HCT116 (cell line): ENCODE measurements at regions not wholly inside any gene's neighbourhood (a gene's known extent, or its start where the extent isn't known, plus 50 kb on each side); places are given as distances from the start of the nearest gene placed in this dataset.

Experiments
- ATAC-seq: fragments of 200-7000 bp; cut with Tn5 transposase; 2 replicates; pipeline ENCODE4 v1.9.1; 2020; ENCODE audit warnings: mild to moderate bottlenecking, moderate library complexity
- BruUV-seq: library from RNA; stranded (reverse); fragments of 400-500 nt; replicated peaks from 2 replicates; lab custom pipeline; 2021; lab: Mats Ljungman, UMichigan
- CTCF ChIA-PET: fragments of 300-600 bp; sonication (Branson Sonifier 250); formaldehyde crosslinking; loops from one replicate; lab custom pipeline; 2021; ENCODE audit warnings: antibody characterized with exemption; lab: Charles Lee
- POLR2A ChIA-PET: fragments of 300-600, 350-600 bp; sonication (Branson Sonifier 250); formaldehyde crosslinking; loops from one replicate; lab custom pipeline; 2021; ENCODE audit warnings: antibody characterized with exemption; lab: Charles Lee
- RAD21 ChIA-PET, 2 experiments: fragments of 300-600 bp; sonication (Branson Sonifier 250); formaldehyde crosslinking; loops; one replicate each; lab custom pipeline; 2023; ENCODE audit warnings: low total read pairs in 2 of 2; ENCODE audit not compliant: uncharacterized antibody in 2 of 2, unreplicated experiment in 2 of 2, low non-redundant PET in 1 of 2; lab: Charles Lee
- DNase-seq: peaks from one replicate; pipeline ENCODE4 v3.0.0-alpha.2; 2010; ENCODE audit warnings: low read depth, low spot score
- H2AFZ ChIP-seq: fragments of 200-600 bp; shearing (Covaris generic), sonication (generic); 2 replicates; pipeline ENCODE4 v1.6.1; 2017; ENCODE audit warnings: low read depth, mixed run types, mixed read lengths, antibody characterized with exemption, low read length; ENCODE audit not compliant: poor library complexity, severe bottlenecking
- H3K27ac ChIP-seq: 2 replicates; pipeline ENCODE4 v1.5.1; 2012; ENCODE audit warnings: low read depth, low read length
- H3K27me3 ChIP-seq: fragments of 200-600 bp; sonication (generic); 2 replicates; pipeline ENCODE4 v1.6.1; 2016; ENCODE audit warnings: mixed run types, low read length, mixed read lengths; ENCODE audit not compliant: insufficient read depth
- H3K36me3 ChIP-seq, 2 experiments: fragments of 200-500 bp in 1 of 2; fragments of 200-600 bp in 1 of 2; sonication (Bioruptor generic) in 1 of 2; sonication (generic) in 1 of 2; 2 replicates each; pipeline versions ENCODE4 v1.5.1 to v1.6.1; 2014 to 2016; ENCODE audit warnings: low read length in 2 of 2, inconsistent platforms in 1 of 2, mixed read lengths in 1 of 2, mixed run types in 1 of 2; ENCODE audit not compliant: insufficient read depth in 2 of 2, control insufficient read depth in 1 of 2
- H3K4me1 ChIP-seq, 2 experiments: fragments of 200-600 bp in 1 of 2; sonication (generic) in 1 of 2; 2 replicates each; pipeline versions ENCODE4 v1.5.1 to v1.6.1; 2012 to 2017; ENCODE audit warnings: low read length in 2 of 2, inconsistent platforms in 1 of 2, mild to moderate bottlenecking in 1 of 2, mixed read lengths in 1 of 2, mixed run types in 1 of 2, moderate library complexity in 1 of 2; ENCODE audit not compliant: insufficient read depth in 2 of 2, control insufficient read depth in 1 of 2
- H3K4me2 ChIP-seq: fragments of 200-600 bp; sonication (generic); 2 replicates; pipeline ENCODE4 v1.6.1; 2017; ENCODE audit warnings: mixed run types, low read length, mixed read lengths
- H3K4me3 ChIP-seq, 2 experiments: fragments of 200-600 bp in 1 of 2; sonication (generic) in 1 of 2; replicated peaks in 1 of 2; 2 replicates each; pipeline ENCODE4 v1.5.1; 2011 to 2016; ENCODE audit warnings: low read length in 2 of 2, control low read depth in 1 of 2, low read depth in 1 of 2, mild to moderate bottlenecking in 1 of 2, mixed read lengths in 1 of 2, mixed run types in 1 of 2
- H3K79me2 ChIP-seq: fragments of 200-600 bp; sonication (generic); 2 replicates; pipeline ENCODE4 v1.6.1; 2017; ENCODE audit warnings: mild to moderate bottlenecking, mixed run types, low read length, moderate library complexity, mixed read lengths; ENCODE audit not compliant: insufficient read depth
- H3K9ac ChIP-seq: fragments of 200-600 bp; sonication (generic); 2 replicates; pipeline ENCODE4 v1.6.1; 2016; ENCODE audit warnings: low read length, mixed read lengths
- H3K9me2 ChIP-seq: fragments of 200-600 bp; sonication (generic), shearing (Covaris generic); 2 replicates; pipeline ENCODE4 v1.6.1; 2017; ENCODE audit warnings: mixed run types, mild to moderate bottlenecking, moderate library complexity; ENCODE audit not compliant: insufficient read depth
- H3K9me3 ChIP-seq, 2 experiments: fragments of 200-500 bp in 1 of 2; fragments of 200-600 bp in 1 of 2; sonication (Bioruptor generic) in 1 of 2; sonication (generic) in 1 of 2; 2 replicates each; pipeline ENCODE4 v1.6.1; 2014 to 2017; ENCODE audit warnings: low read length in 2 of 2, mixed read lengths in 2 of 2, inconsistent platforms in 1 of 2, low read depth in 1 of 2, mild to moderate bottlenecking in 1 of 2, mixed run types in 1 of 2, moderate library complexity in 1 of 2; ENCODE audit not compliant: control insufficient read depth in 1 of 2, insufficient read depth in 1 of 2
- H4K20me1 ChIP-seq: fragments of 200-600 bp; sonication (generic), shearing (Covaris generic); 2 replicates; pipeline ENCODE4 v1.6.1; 2017; ENCODE audit warnings: mixed run types, mild to moderate bottlenecking, moderate library complexity; ENCODE audit not compliant: insufficient read depth
- ATF3 ChIP-seq: IDR thresholded peaks from 2 replicates; pipeline ENCODE4 v1.6.1; 2012
- CTCF ChIP-seq, 3 experiments: fragments of 200-600 bp in 1 of 3; sonication (generic) in 1 of 3; IDR thresholded peaks in 2 of 3; conservative IDR thresholded peaks in 1 of 3; 2 replicates each; pipeline ENCODE4 v1.5.1; 2012 to 2017; ENCODE audit warnings: low read depth in 2 of 3, low read length in 2 of 3, antibody characterized with exemption in 1 of 3, borderline replicate concordance in 1 of 3, control low read depth in 1 of 3, mild to moderate bottlenecking in 1 of 3, mixed read lengths in 1 of 3, mixed run types in 1 of 3, moderate library complexity in 1 of 3; ENCODE audit not compliant: insufficient read depth in 1 of 3
- EGR1 ChIP-seq: IDR thresholded peaks from 2 replicates; pipeline ENCODE4 v1.6.1; 2012; ENCODE audit warnings: low read depth
- FOSL1 ChIP-seq: IDR thresholded peaks from 2 replicates; pipeline ENCODE4 v1.6.1; 2012; ENCODE audit warnings: low read depth
- JUND ChIP-seq: IDR thresholded peaks from 2 replicates; pipeline ENCODE4 v1.6.1; 2012
- REST ChIP-seq: IDR thresholded peaks from 2 replicates; pipeline ENCODE4 v1.6.1; 2012; ENCODE audit warnings: low read depth
- SIN3A ChIP-seq: IDR thresholded peaks from 2 replicates; pipeline ENCODE4 v1.6.1; 2012; ENCODE audit warnings: low read depth
- SP1 ChIP-seq: IDR thresholded peaks from 2 replicates; pipeline ENCODE4 v1.6.1; 2012; ENCODE audit warnings: low read depth
- SRF ChIP-seq: IDR thresholded peaks from 2 replicates; pipeline ENCODE4 v1.6.1; 2012; ENCODE audit warnings: low read depth
- YY1 ChIP-seq: IDR thresholded peaks from 2 replicates; pipeline ENCODE4 v1.6.1; 2011; ENCODE audit warnings: low read length, low read depth, moderate library complexity, mild to moderate bottlenecking; ENCODE audit not compliant: insufficient replicate concordance; ENCODE audit errors: extremely low read depth
- ZFX ChIP-seq: fragments of 450-650 bp; IDR thresholded peaks from 2 replicates; pipeline ENCODE4 v1.6.1; 2017
- ZNF274 ChIP-seq: fragments of 200-500 bp; sonication (Bioruptor generic); IDR thresholded peaks from 2 replicates; pipeline ENCODE4 v1.6.1; 2014; ENCODE audit warnings: mild to moderate bottlenecking, low read depth, low read length, inconsistent platforms
- intact Hi-C: fragments of 100-400 bp; cut with micrococcal nuclease; formaldehyde crosslinking; loops from 2 replicates; pipeline ENCODE4 v1.10.0; 2022

- ChIA-PET CTCF (no interaction called here), POLR2A (no interaction called here)
Measured at GRCh38 chr18:24853076-24853475, 392.6 kb downstream of the HRH4 start.

More at GRCh38 chr18:24853076-24853475, 392.6 kb downstream of the HRH4 start:
- no peak overlapping the region for H3K27ac ChIP-seq
- H3K4me2 ChIP-seq: no peak overlapping the region
- H3K9me2 ChIP-seq: no peaks in the 10 kb centered on the region
- H3K36me3 ChIP-seq: no peaks in the 10 kb centered on the region
- RAD21 ChIA-PET: no interaction called here
- H3K4me1 ChIP-seq: no peaks in the 10 kb centered on the region
- H2AFZ ChIP-seq: no peak overlapping the region
- no peaks in the 10 kb centered on the region for H3K9me3 ChIP-seq
- no peaks in the 10 kb centered on the region for H4K20me1 ChIP-seq
- H3K9ac ChIP-seq: no peak overlapping the region
- no peaks in the 10 kb centered on the region for H3K79me2 ChIP-seq
- peaks cover 23% of the 10 kb centered on the region; the same call in 1 of the 2 replicates for H3K27me3 ChIP-seq
- DNase-seq (no peak), ATAC-seq (no peak)
- TF ChIP-seq SIN3A: no peak
- no peak for TF ChIP-seq REST
- no peak for TF ChIP-seq ZFX
- TF ChIP-seq SP1: no peak
- no peak for TF ChIP-seq JUND
- no peak for TF ChIP-seq FOSL1
- no peak for TF ChIP-seq SRF
- TF ChIP-seq ATF3: no peak
- TF ChIP-seq YY1: no peak
- no peak for TF ChIP-seq EGR1
- no peak for TF ChIP-seq CTCF (IDR thresholded peaks at IDR 0.05 in 2 of 3, conservative IDR thresholded peaks at IDR 0.05 in 1 of 3; ENCODE audit: borderline replicate concordance in 1 of 3, insufficient read depth in 1 of 3, low read depth in 2 of 3, low read length in 2 of 3)
- no peak for TF ChIP-seq ZNF274
- no peak overlapping the region for H3K4me3 ChIP-seq
- intact Hi-C loops: no loop called here
- BruUV-seq: no TSS peak
